ENCODE measurements at regions not wholly inside any gene's neighbourhood (a gene's known extent, or its start where the extent isn't known, plus 50 kb on each side); places are given as distances from the start of the nearest gene placed in this dataset.
"Not testable (repeated sequence)": the region's sequence is repeated elsewhere in the genome, so short reads cannot be mapped to it uniquely, and the experiment has no call there.

- Histone ChIP-seq H3K4me1 (replicated peaks; ENCODE audit: insufficient read depth) (no peaks in the 10 kb centered on the region), H3K27ac (no peak overlapping the region), H3K9me3 (ENCODE audit: insufficient read depth, low read depth) (no peaks in the 10 kb centered on the region), H3F3A (ENCODE audit: insufficient read depth, low read depth) (no peaks in the 10 kb centered on the region), H3K4me2 (no peak overlapping the region), H2AFZ (no peak overlapping the region), H3K79me2 (ENCODE audit: low read depth) (no peaks in the 10 kb centered on the region), H3K27me3 (ENCODE audit: insufficient read depth, low read depth) (peaks cover 43% of the 10 kb centered on the region), H3K9me2 (ENCODE audit: insufficient read depth) (no peaks in the 10 kb centered on the region), H3K36me3 (ENCODE audit: low read depth) (no peaks in the 10 kb centered on the region), H4K20me1 (ENCODE audit: insufficient read depth) (no peaks in the 10 kb centered on the region), H3K4me3 (no peak overlapping the region)
- no peak for DNase-seq
- CTCF ChIA-PET: no interaction called here
- POLR2A ChIA-PET (ENCODE audit: unreplicated experiment): no interaction called here
- BruUV-seq (replicated peaks): no TSS peak
- no peak for TF ChIP-seq CTCF (conservative IDR thresholded peaks at IDR 0.05)
- no peak for TF ChIP-seq EZH2 (IDR thresholded peaks at IDR 0.05; ENCODE audit: low read depth)
- intact Hi-C loops (cut with micrococcal nuclease; ENCODE audit: unreplicated experiment): no loop called here
Observed at GRCh38 chr1:229170778-229171505, 100.0 kb upstream of the RAB4A start.

- H3K79me2 ChIP-seq (ENCODE audit: low read depth): no peaks in the 10 kb centered on the region
- no peak overlapping the region for H2AFZ ChIP-seq
- no TSS peak for BruUV-seq (replicated peaks)
- peaks cover 48% of the 10 kb centered on the region for H3K27me3 ChIP-seq (ENCODE audit: insufficient read depth, low read depth)
- no peak for TF ChIP-seq EZH2 (IDR thresholded peaks at IDR 0.05; ENCODE audit: low read depth)
- TF ChIP-seq CTCF (conservative IDR thresholded peaks at IDR 0.05): no peak
- no peak overlapping the region for H3K4me3 ChIP-seq
- H3K27ac ChIP-seq: no peak overlapping the region
- no peaks in the 10 kb centered on the region for H3K36me3 ChIP-seq (ENCODE audit: low read depth)
- POLR2A ChIA-PET (ENCODE audit: unreplicated experiment): no interaction called here
- no peak for DNase-seq
- H3K9me3 ChIP-seq (ENCODE audit: insufficient read depth, low read depth): no peaks in the 10 kb centered on the region
- no peaks in the 10 kb centered on the region for H4K20me1 ChIP-seq (ENCODE audit: insufficient read depth)
- H3K4me2 ChIP-seq: no peak overlapping the region
- CTCF ChIA-PET: no interaction called here
- H3K9me2 ChIP-seq (ENCODE audit: insufficient read depth): no peaks in the 10 kb centered on the region
- H3K4me1 ChIP-seq (replicated peaks; ENCODE audit: insufficient read depth): no peaks in the 10 kb centered on the region
- intact Hi-C loops (cut with micrococcal nuclease; ENCODE audit: unreplicated experiment): no loop called here
- no peaks in the 10 kb centered on the region for H3F3A ChIP-seq (ENCODE audit: insufficient read depth, low read depth)
Observed at GRCh38 chr1:229171934-229172333, 99.0 kb upstream of the RAB4A start.

- H3K4me2 ChIP-seq; H3F3A ChIP-seq (ENCODE audit: insufficient read depth, low read depth); CTCF ChIA-PET; intact Hi-C loops (cut with micrococcal nuclease; ENCODE audit: unreplicated experiment); H2AFZ ChIP-seq; DNase-seq; H3K27ac ChIP-seq; H3K9me2 ChIP-seq (ENCODE audit: insufficient read depth); H3K9me3 ChIP-seq (ENCODE audit: insufficient read depth, low read depth); H3K4me1 ChIP-seq (replicated peaks; ENCODE audit: insufficient read depth); BruUV-seq (replicated peaks); H4K20me1 ChIP-seq (ENCODE audit: insufficient read depth); H3K79me2 ChIP-seq (ENCODE audit: low read depth); H3K36me3 ChIP-seq (ENCODE audit: low read depth); H3K4me3 ChIP-seq; POLR2A ChIA-PET (ENCODE audit: unreplicated experiment): not testable (repeated sequence)
- H3K27me3 ChIP-seq (ENCODE audit: insufficient read depth, low read depth): peaks cover 32% of the 10 kb centered on the region
Observed at GRCh38 chr1:229173491-229174476, 97.1 kb upstream of the RAB4A start.

GRCh38 chr1:229175297-229175696 lies 95.6 kb upstream of the RAB4A start:
- H3K4me1 ChIP-seq (replicated peaks; ENCODE audit: insufficient read depth); H3K4me3 ChIP-seq; H3K36me3 ChIP-seq (ENCODE audit: low read depth); H2AFZ ChIP-seq; POLR2A ChIA-PET (ENCODE audit: unreplicated experiment); H3F3A ChIP-seq (ENCODE audit: insufficient read depth, low read depth); H3K4me2 ChIP-seq; intact Hi-C loops (cut with micrococcal nuclease; ENCODE audit: unreplicated experiment); BruUV-seq (replicated peaks); H4K20me1 ChIP-seq (ENCODE audit: insufficient read depth); DNase-seq; H3K27ac ChIP-seq; H3K9me3 ChIP-seq (ENCODE audit: insufficient read depth, low read depth); CTCF ChIA-PET; H3K79me2 ChIP-seq (ENCODE audit: low read depth); H3K9me2 ChIP-seq (ENCODE audit: insufficient read depth): not testable (repeated sequence)
- H3K27me3 ChIP-seq (ENCODE audit: insufficient read depth, low read depth): peaks cover 18% of the 10 kb centered on the region

GRCh38 chr1:229176457-229176856 lies 94.5 kb upstream of the RAB4A start:
- H3K4me3 ChIP-seq; H3K27ac ChIP-seq; H3K9me2 ChIP-seq (ENCODE audit: insufficient read depth); H3K4me1 ChIP-seq (replicated peaks; ENCODE audit: insufficient read depth); H2AFZ ChIP-seq; BruUV-seq (replicated peaks); H3F3A ChIP-seq (ENCODE audit: insufficient read depth, low read depth); H4K20me1 ChIP-seq (ENCODE audit: insufficient read depth); H3K79me2 ChIP-seq (ENCODE audit: low read depth); H3K36me3 ChIP-seq (ENCODE audit: low read depth); CTCF ChIA-PET; POLR2A ChIA-PET (ENCODE audit: unreplicated experiment); intact Hi-C loops (cut with micrococcal nuclease; ENCODE audit: unreplicated experiment); DNase-seq; H3K9me3 ChIP-seq (ENCODE audit: insufficient read depth, low read depth); H3K4me2 ChIP-seq: not testable (repeated sequence)
- H3K27me3 ChIP-seq (ENCODE audit: insufficient read depth, low read depth): peaks cover 15% of the 10 kb centered on the region

Measured in PC-9 (cell line).